Pancreas (tissue), 10 donors: ENCODE measurements at regions not wholly inside any gene's neighbourhood (a gene's known extent, or its start where the extent isn't known, plus 50 kb on each side); places are given as distances from the start of the nearest gene placed in this dataset.
"Not testable (repeated sequence)": the region's sequence is repeated elsewhere in the genome, so short reads cannot be mapped to it uniquely, and the experiment has no call there.

ENCODE experiments used
- ATAC-seq, 4 donors: fragments of 200-7000 bp; cut with Tn5 transposase; one replicate each; pipeline versions ENCODE4 v1.8.0 to v1.9.1; 2020; ENCODE audit warnings: mild to moderate bottlenecking in 4 of 4, moderate library complexity in 4 of 4
- DNase-seq, 6 donors: peaks; one replicate each; pipeline ENCODE4 v3.0.0-alpha.2; 2020
- FAIRE-seq: peaks from 2 replicates; lab custom pipeline; 2012; peaks lifted over from hg19 to GRCh38; lab: Jason Lieb, UNC
- H3K27ac ChIP-seq, 4 donors: fragments of 200-600 bp; sonication (generic); 1 replicate in 3 of 4; 2 replicates in 1 of 4; pipeline versions ENCODE4 v1.5.0 to v1.8.0; 2020
- H3K27me3 ChIP-seq, 4 donors: fragments of 200-600 bp; one replicate each; pipeline ENCODE4 v1.8.0; 2021
- H3K36me3 ChIP-seq, 3 donors: fragments of 200-600 bp; sonication (generic) in 1 of 3; one replicate each; pipeline versions ENCODE4 v1.5.0 to v1.8.0; 2020 to 2021
- H3K4me1 ChIP-seq, 3 donors: fragments of 200-600 bp; one replicate each; pipeline ENCODE4 v1.8.0; 2021
- H3K4me3 ChIP-seq, 4 donors: fragments of 200-600 bp; sonication (generic) in 2 of 4; one replicate each; pipeline versions ENCODE4 v1.5.0 to v1.8.0; 2020 to 2021
- H3K9me3 ChIP-seq, 4 donors: fragments of 200-600 bp; one replicate each; pipeline ENCODE4 v1.8.0; 2021
- WGBS, 2 donors: extraction: QIAGEN DNeasy Blood & Tissue Kit; methylation state at CpG; one replicate each; pipeline ENCODE4 v1.1.7; 2013; 5-methylcytosine and 5-hydroxymethylcytosine counted together
- intact Hi-C, 3 donors: fragments of 100-400 bp; cut with DNase I; formaldehyde crosslinking; loops; one replicate each; pipeline versions ENCODE4 v1.11.1 to v1.14.2; 2022
- donor health status: healthy with polysubstance abuse.
- donor health status: DM: no; HTN: no; CAD: no; lungs with moderate emphysema.
- donor health status: DM: no; HTN: no; CAD: no.
- donor health status: control.
- donor health status: control.
- donor health status: Bipolar disorder and iron deficiency.
- donor health status: DM: yes; HTN: yes; CAD: no.
- donor health status: DM: no; HTN: no; CAD: no.
- donor health status: DM: no; HTN: no; CAD: no.
- donor health status: DM: yes; HTN: yes; CAD: no.

- H3K36me3 ChIP-seq, DNase-seq, H3K27ac ChIP-seq, FAIRE-seq, ATAC-seq, H3K27me3 ChIP-seq, H3K9me3 ChIP-seq, H3K4me3 ChIP-seq, H3K4me1 ChIP-seq, intact Hi-C loops: not testable (repeated sequence)
Measured at GRCh38 chr17:46460129-46460528, 52.1 kb upstream of the LRRC37A2 start.

GRCh38 chr17:46455069-46455468 is 57.2 kb upstream of the LRRC37A2 start:
- FAIRE-seq, H3K4me3 ChIP-seq, H3K27me3 ChIP-seq, H3K27ac ChIP-seq, ATAC-seq, H3K9me3 ChIP-seq, H3K4me1 ChIP-seq, H3K36me3 ChIP-seq, DNase-seq, intact Hi-C loops: not testable (repeated sequence)
- no CpG with 5 or more reads among the region's 2 CpGs for WGBS, 2 donors

GRCh38 chr17:46454572-46454971 is 57.7 kb upstream of the LRRC37A2 start:
- H3K27me3 ChIP-seq, H3K36me3 ChIP-seq, H3K4me1 ChIP-seq, H3K27ac ChIP-seq, ATAC-seq, H3K9me3 ChIP-seq, intact Hi-C loops, H3K4me3 ChIP-seq, DNase-seq, FAIRE-seq: not testable (repeated sequence)

- ATAC-seq = peak in 1 of 4 donors; percentile 66
- FAIRE-seq, H3K4me3 ChIP-seq, H3K4me1 ChIP-seq, H3K36me3 ChIP-seq, H3K27me3 ChIP-seq, H3K9me3 ChIP-seq, DNase-seq, intact Hi-C loops, H3K27ac ChIP-seq: not testable (repeated sequence)
- no CpG with 5 or more reads among the region's 4 CpGs for WGBS, 2 donors
Measured at GRCh38 chr17:46453077-46453476, 59.2 kb upstream of the LRRC37A2 start.

- intact Hi-C loops = not testable (repeated sequence)
Measured at GRCh38 chr17:46445849-46446248, 66.4 kb upstream of the LRRC37A2 start.

GRCh38 chr17:46445411-46445810 is 66.9 kb upstream of the LRRC37A2 start:
- FAIRE-seq, DNase-seq, ATAC-seq, H3K9me3 ChIP-seq, H3K4me3 ChIP-seq, H3K36me3 ChIP-seq, H3K4me1 ChIP-seq, H3K27ac ChIP-seq, intact Hi-C loops, H3K27me3 ChIP-seq: not testable (repeated sequence)
- no CpG with 5 or more reads among the region's 1 CpG for WGBS, 2 donors

More at GRCh38 chr17:46445849-46446248, 66.4 kb upstream of the LRRC37A2 start:
- not testable (repeated sequence) for H3K4me1 ChIP-seq, FAIRE-seq, H3K36me3 ChIP-seq, H3K27ac ChIP-seq, ATAC-seq, DNase-seq, H3K9me3 ChIP-seq, H3K4me3 ChIP-seq, H3K27me3 ChIP-seq
- WGBS, 2 donors = no CpG with 5 or more reads among the region's 2 CpGs

- H3K27ac ChIP-seq, H3K27me3 ChIP-seq, H3K4me3 ChIP-seq, FAIRE-seq, H3K36me3 ChIP-seq, H3K9me3 ChIP-seq, H3K4me1 ChIP-seq, intact Hi-C loops, DNase-seq: not testable (repeated sequence)
- ATAC-seq = peak in 2 of 4 donors; percentile 43 to 85
- no CpG with 5 or more reads among the region's 4 CpGs for WGBS, 2 donors
Measured at GRCh38 chr17:46442153-46442552, 70.1 kb upstream of the LRRC37A2 start.

- H3K9me3 ChIP-seq, FAIRE-seq, ATAC-seq, DNase-seq, H3K36me3 ChIP-seq, H3K4me1 ChIP-seq, H3K4me3 ChIP-seq, H3K27me3 ChIP-seq, intact Hi-C loops, H3K27ac ChIP-seq: not testable (repeated sequence)
- WGBS, 2 donors = no CpG with 5 or more reads among the region's 5 CpGs
Measured at GRCh38 chr17:46440665-46441064, 71.6 kb upstream of the LRRC37A2 start.

- H3K9me3 ChIP-seq, H3K4me1 ChIP-seq, intact Hi-C loops, H3K4me3 ChIP-seq, H3K27me3 ChIP-seq, H3K36me3 ChIP-seq, H3K27ac ChIP-seq, DNase-seq, FAIRE-seq: not testable (repeated sequence)
- ATAC-seq = peak in 2 of 4 donors; percentile 43 to 56
- WGBS, 2 donors = no CpG with 5 or more reads among the region's 7 CpGs
Measured at GRCh38 chr17:46434450-46435062, 73.0 kb upstream of the ARL17B start.

- intact Hi-C loops, H3K4me1 ChIP-seq, H3K27me3 ChIP-seq, H3K4me3 ChIP-seq, H3K36me3 ChIP-seq, H3K9me3 ChIP-seq, ATAC-seq, H3K27ac ChIP-seq, DNase-seq, FAIRE-seq: not testable (repeated sequence)
- WGBS, 2 donors = no CpG with 5 or more reads among the region's 2 CpGs
Measured at GRCh38 chr17:46430300-46430699, 68.7 kb upstream of the ARL17B start.

- H3K4me1 ChIP-seq, H3K4me3 ChIP-seq, intact Hi-C loops, H3K36me3 ChIP-seq, ATAC-seq, FAIRE-seq, H3K27me3 ChIP-seq, H3K27ac ChIP-seq, H3K9me3 ChIP-seq, DNase-seq: not testable (repeated sequence)
- WGBS, 2 donors = no CpG with 5 or more reads among the region's 2 CpGs
Measured at GRCh38 chr17:46429675-46430074, 68.1 kb upstream of the ARL17B start.

- H3K36me3 ChIP-seq, H3K9me3 ChIP-seq, intact Hi-C loops, H3K27ac ChIP-seq, H3K27me3 ChIP-seq, DNase-seq, H3K4me3 ChIP-seq, H3K4me1 ChIP-seq: not testable (repeated sequence)
- ATAC-seq = peak in 2 of 4 donors; percentile 29 to 67
- FAIRE-seq = peak; percentile 96
- WGBS, 2 donors = no CpG with 5 or more reads among the region's 2 CpGs
Measured at GRCh38 chr17:46424187-46424884, 62.8 kb upstream of the ARL17B start.
